ENCODE measurements at regions not wholly inside any gene's neighbourhood (a gene's known extent, or its start where the extent isn't known, plus 50 kb on each side); places are given as distances from the start of the nearest gene placed in this dataset.

DNA sequence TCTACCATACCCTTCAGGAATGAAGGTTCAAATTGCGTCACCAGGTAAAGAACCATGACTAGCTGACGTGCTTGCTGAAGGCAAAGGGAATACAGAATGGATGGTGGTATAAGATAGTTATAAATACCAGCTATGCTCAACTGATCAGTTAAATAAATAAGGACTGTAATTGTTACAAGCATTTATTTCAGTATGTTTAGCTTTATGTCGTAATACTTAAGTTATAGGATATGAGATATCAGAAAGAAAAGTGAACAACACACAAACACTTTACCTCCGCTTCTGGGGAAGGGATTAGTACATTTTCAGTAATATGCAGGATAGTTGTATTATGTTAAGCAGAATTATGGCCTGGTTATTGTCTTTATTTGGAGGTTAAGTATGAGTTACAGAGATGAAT is 416.1 kb downstream of the BTG1 start:
- TF ChIP-seq, protein P1, sequence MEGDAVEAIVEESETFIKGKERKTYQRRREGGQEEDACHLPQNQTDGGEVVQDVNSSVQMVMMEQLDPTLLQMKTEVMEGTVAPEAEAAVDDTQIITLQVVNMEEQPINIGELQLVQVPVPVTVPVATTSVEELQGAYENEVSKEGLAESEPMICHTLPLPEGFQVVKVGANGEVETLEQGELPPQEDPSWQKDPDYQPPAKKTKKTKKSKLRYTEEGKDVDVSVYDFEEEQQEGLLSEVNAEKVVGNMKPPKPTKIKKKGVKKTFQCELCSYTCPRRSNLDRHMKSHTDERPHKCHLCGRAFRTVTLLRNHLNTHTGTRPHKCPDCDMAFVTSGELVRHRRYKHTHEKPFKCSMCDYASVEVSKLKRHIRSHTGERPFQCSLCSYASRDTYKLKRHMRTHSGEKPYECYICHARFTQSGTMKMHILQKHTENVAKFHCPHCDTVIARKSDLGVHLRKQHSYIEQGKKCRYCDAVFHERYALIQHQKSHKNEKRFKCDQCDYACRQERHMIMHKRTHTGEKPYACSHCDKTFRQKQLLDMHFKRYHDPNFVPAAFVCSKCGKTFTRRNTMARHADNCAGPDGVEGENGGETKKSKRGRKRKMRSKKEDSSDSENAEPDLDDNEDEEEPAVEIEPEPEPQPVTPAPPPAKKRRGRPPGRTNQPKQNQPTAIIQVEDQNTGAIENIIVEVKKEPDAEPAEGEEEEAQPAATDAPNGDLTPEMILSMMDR (IDR thresholded peaks at IDR 0.05; ENCODE audit: control extremely low read depth, extremely low read depth), result no peak
- Histone ChIP-seq H3K9me3 (ENCODE audit: control insufficient read depth in 4 of 4, insufficient read depth in 3 of 4, low read length in 3 of 4) (no peaks in the 10 kb centered on the region), H3K27me3 (ENCODE audit: control insufficient read depth in 3 of 3, insufficient read depth in 3 of 3, low read length in 2 of 3) (no peaks in the 10 kb centered on the region), H3K4me1 (ENCODE audit: control insufficient read depth in 5 of 5, insufficient read depth in 5 of 5, low read length in 5 of 5) (no peaks in the 10 kb centered on the region), H3K4me3 (no peak overlapping the region), H3K9ac (ENCODE audit: insufficient read depth in 1 of 2, low read length in 2 of 2) (no peak overlapping the region), H3K27ac (ENCODE audit: low read depth in 1 of 2, low read length in 1 of 2) (no peak overlapping the region), H3K36me3 (ENCODE audit: control insufficient read depth in 4 of 4, insufficient read depth in 4 of 4, low read length in 4 of 4) (no peaks in the 10 kb centered on the region)
- no peak for DNase-seq
- 95 to 97% methylated on average over 4 of the region's 4 CpGs for WGBS, 2 donors
- ATAC-seq (ENCODE audit: insufficient read depth, low FRiP score), result no peak

DNA sequence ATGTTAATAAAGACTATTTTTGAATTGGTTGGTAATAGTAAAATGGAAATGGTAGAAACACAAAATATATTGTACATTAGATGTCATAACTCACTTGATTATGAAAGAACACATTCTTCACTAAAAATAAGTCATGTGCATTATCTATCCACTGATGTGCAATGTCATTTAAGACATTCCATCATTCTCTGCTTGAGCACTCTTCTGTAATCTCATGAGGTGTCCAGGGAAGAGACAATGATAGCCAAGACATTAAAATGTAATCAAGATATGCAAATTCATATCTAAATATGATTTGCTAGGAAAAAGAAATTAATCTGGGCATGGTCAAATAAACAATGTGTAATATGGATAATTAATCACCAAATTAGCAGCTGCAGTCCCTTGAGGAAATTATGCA is 422.5 kb downstream of the BTG1 start:
- Histone ChIP-seq H3K27ac (ENCODE audit: low read depth in 1 of 2, low read length in 1 of 2) (no peak overlapping the region), H3K4me1 (ENCODE audit: control insufficient read depth in 5 of 5, insufficient read depth in 5 of 5, low read length in 5 of 5) (peaks cover 0 to 16% (median 0%) of the 10 kb centered on the region in 5 donors), H3K27me3 (ENCODE audit: control insufficient read depth in 3 of 3, insufficient read depth in 3 of 3, low read length in 2 of 3) (no peaks in the 10 kb centered on the region), H3K4me3 (no peak overlapping the region), H3K36me3 (ENCODE audit: control insufficient read depth in 4 of 4, insufficient read depth in 4 of 4, low read length in 4 of 4) (no peaks in the 10 kb centered on the region), H3K9ac (ENCODE audit: insufficient read depth in 1 of 2, low read length in 2 of 2) (no peak overlapping the region), H3K9me3 (ENCODE audit: control insufficient read depth in 4 of 4, insufficient read depth in 3 of 4, low read length in 3 of 4) (peaks cover 0 to 1% (median 0%) of the 10 kb centered on the region in 4 donors)
- DNase-seq, result peak in 2 of 3 donors; percentile 55 to 82
- no peak for ATAC-seq (ENCODE audit: insufficient read depth, low FRiP score)
- TF ChIP-seq, protein P1 (IDR thresholded peaks at IDR 0.05; ENCODE audit: control extremely low read depth, extremely low read depth), result no peak

DNA sequence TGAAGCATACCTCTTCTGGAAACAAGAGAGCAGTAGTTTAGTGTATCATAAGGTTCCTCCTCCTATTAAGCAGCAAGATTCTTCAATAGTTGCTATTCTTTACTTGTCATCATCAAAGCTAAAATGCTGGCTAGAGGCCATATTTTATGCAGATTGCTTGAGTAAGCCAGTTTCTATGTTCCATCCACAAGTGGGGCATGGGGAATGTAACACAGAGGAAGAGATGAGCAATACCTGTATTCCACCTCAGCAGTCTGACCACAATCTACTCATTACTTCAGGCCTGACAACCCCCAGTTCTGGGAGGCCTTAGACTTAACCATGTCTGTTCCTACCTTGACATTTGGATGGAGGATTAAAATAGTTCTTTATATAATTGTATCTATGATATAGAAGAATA is 423.6 kb downstream of the BTG1 start:
- no peak overlapping the region for H3K27ac ChIP-seq (ENCODE audit: low read depth in 1 of 2, low read length in 1 of 2)
- TF ChIP-seq, protein P1 (IDR thresholded peaks at IDR 0.05; ENCODE audit: control extremely low read depth, extremely low read depth), result no peak
- ATAC-seq (ENCODE audit: insufficient read depth, low FRiP score) (no peak), DNase-seq (peak in 2 of 3 donors; percentile 48 to 72)
- no peaks in the 10 kb centered on the region for H3K36me3 ChIP-seq (ENCODE audit: control insufficient read depth in 4 of 4, insufficient read depth in 4 of 4, low read length in 4 of 4)
- peaks cover 0 to 1% (median 0%) of the 10 kb centered on the region in 4 donors for H3K9me3 ChIP-seq (ENCODE audit: control insufficient read depth in 4 of 4, insufficient read depth in 3 of 4, low read length in 3 of 4)
- H3K27me3 ChIP-seq (ENCODE audit: control insufficient read depth in 3 of 3, insufficient read depth in 3 of 3, low read length in 2 of 3), result no peaks in the 10 kb centered on the region
- H3K4me1 ChIP-seq (ENCODE audit: control insufficient read depth in 5 of 5, insufficient read depth in 5 of 5, low read length in 5 of 5), result peaks cover 0 to 16% (median 0%) of the 10 kb centered on the region in 5 donors
- H3K9ac ChIP-seq (ENCODE audit: insufficient read depth in 1 of 2, low read length in 2 of 2), result no peak overlapping the region
- H3K4me3 ChIP-seq, result no peak overlapping the region

DNA sequence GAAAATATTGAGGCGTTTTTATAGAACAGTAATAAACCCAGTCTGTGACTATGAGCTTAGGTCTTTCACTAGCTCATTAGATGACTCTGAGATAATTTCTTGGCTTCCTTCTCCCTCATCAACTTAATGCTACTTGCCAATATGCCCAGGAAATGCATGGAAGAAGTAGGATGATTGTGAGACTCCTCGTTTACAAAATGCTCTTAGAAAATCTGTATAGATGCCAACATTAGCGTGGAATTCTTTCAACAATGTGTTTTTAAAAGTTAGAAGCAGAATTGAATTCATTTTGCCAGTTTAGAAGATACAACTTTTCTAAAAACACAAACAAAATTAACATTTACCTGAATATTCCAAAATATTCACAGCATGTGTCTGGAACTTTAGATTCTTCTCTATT is 424.6 kb downstream of the BTG1 start:
- DNase-seq, result peak in 2 of 3 donors; percentile 55 to 72
- Histone ChIP-seq H3K27ac (ENCODE audit: low read depth in 1 of 2, low read length in 1 of 2) (no peak overlapping the region), H3K4me1 (ENCODE audit: control insufficient read depth in 5 of 5, insufficient read depth in 5 of 5, low read length in 5 of 5) (peaks cover 0 to 16% (median 0%) of the 10 kb centered on the region in 5 donors), H3K27me3 (ENCODE audit: control insufficient read depth in 3 of 3, insufficient read depth in 3 of 3, low read length in 2 of 3) (no peaks in the 10 kb centered on the region), H3K9me3 (ENCODE audit: control insufficient read depth in 4 of 4, insufficient read depth in 3 of 4, low read length in 3 of 4) (peaks cover 0 to 1% (median 0%) of the 10 kb centered on the region in 4 donors), H3K9ac (ENCODE audit: insufficient read depth in 1 of 2, low read length in 2 of 2) (no peak overlapping the region), H3K4me3 (no peak overlapping the region), H3K36me3 (ENCODE audit: control insufficient read depth in 4 of 4, insufficient read depth in 4 of 4, low read length in 4 of 4) (no peaks in the 10 kb centered on the region)
- 49 to 72% methylated on average over 3 of the region's 3 CpGs for WGBS, 2 donors
- TF ChIP-seq, protein P1 (IDR thresholded peaks at IDR 0.05; ENCODE audit: control extremely low read depth, extremely low read depth), result no peak
- no peak for ATAC-seq (ENCODE audit: insufficient read depth, low FRiP score)
